H9 (cell line): ENCODE measurements at regions not wholly inside any gene's neighbourhood (a gene's known extent, or its start where the extent isn't known, plus 50 kb on each side); places are given as distances from the start of the nearest gene placed in this dataset.

Experiments
- DNase-seq: peaks from one replicate; pipeline ENCODE4 v3.0.0-alpha.2; 2017
- H2AFZ ChIP-seq: one replicate; pipeline ENCODE4 v1.6.1; 2013; ENCODE audit warnings: mild to moderate bottlenecking, low read length, control low read depth, moderate library complexity
- H2AK5ac ChIP-seq: 2 replicates; pipeline ENCODE4 v1.6.1; 2013; ENCODE audit warnings: low read length, control low read depth, mixed read lengths; ENCODE audit not compliant: insufficient read length
- H2BK120ac ChIP-seq: one replicate; pipeline ENCODE4 v1.6.1; 2013; ENCODE audit warnings: low read depth, mild to moderate bottlenecking, low read length, control low read depth, inconsistent platforms; ENCODE audit not compliant: poor library complexity, severe bottlenecking
- H2BK12ac ChIP-seq: 2 replicates; pipeline ENCODE4 v1.6.1; 2013; ENCODE audit warnings: low read length, control low read depth, mixed read lengths, low read depth; ENCODE audit not compliant: insufficient read length
- H2BK15ac ChIP-seq: 2 replicates; pipeline ENCODE4 v1.6.1; 2013; ENCODE audit warnings: low read depth, low read length, control low read depth
- H2BK20ac ChIP-seq: one replicate; pipeline ENCODE4 v1.6.1; 2013; ENCODE audit warnings: low read depth, mild to moderate bottlenecking, low read length, control low read depth, inconsistent platforms; ENCODE audit not compliant: poor library complexity, severe bottlenecking
- H2BK5ac ChIP-seq: 2 replicates; pipeline ENCODE4 v1.6.1; 2013; ENCODE audit warnings: low read length, control low read depth, mixed read lengths; ENCODE audit not compliant: insufficient read length
- H3K14ac ChIP-seq: 2 replicates; pipeline ENCODE4 v1.6.1; 2013; ENCODE audit warnings: low read length, control low read depth; ENCODE audit not compliant: insufficient read depth
- H3K18ac ChIP-seq: 2 replicates; pipeline ENCODE4 v1.6.1; 2013; ENCODE audit warnings: low read depth, mild to moderate bottlenecking, mixed read lengths, low read length, control low read depth; ENCODE audit not compliant: insufficient read length
- H3K23ac ChIP-seq: 2 replicates; pipeline ENCODE4 v1.6.1; 2013; ENCODE audit warnings: low read length, control low read depth, mixed read lengths, low read depth; ENCODE audit not compliant: insufficient read length
- H3K23me2 ChIP-seq: 2 replicates; pipeline ENCODE4 v1.6.1; 2013; ENCODE audit warnings: low read depth, mild to moderate bottlenecking, mixed read lengths, low read length, control low read depth; ENCODE audit not compliant: insufficient read length, poor library complexity, severe bottlenecking
- H3K27ac ChIP-seq: 2 replicates; pipeline ENCODE4 v1.5.1; 2013; ENCODE audit warnings: low read length, control low read depth, mixed read lengths, low read depth; ENCODE audit not compliant: insufficient read length
- H3K27me3 ChIP-seq: 2 replicates; pipeline ENCODE4 v1.6.1; 2013; ENCODE audit warnings: low read length, control low read depth, inconsistent platforms; ENCODE audit not compliant: insufficient read depth
- H3K4ac ChIP-seq: 2 replicates; pipeline ENCODE4 v1.6.1; 2013; ENCODE audit warnings: low read depth, mild to moderate bottlenecking, control low read depth, inconsistent platforms, low read length, moderate library complexity
- H3K4me1 ChIP-seq: 2 replicates; pipeline ENCODE4 v1.6.1; 2013; ENCODE audit warnings: low read length, control low read depth, inconsistent platforms; ENCODE audit not compliant: insufficient read depth
- H3K4me2 ChIP-seq: 2 replicates; pipeline ENCODE4 v1.6.1; 2013; ENCODE audit warnings: low read length, control low read depth, mixed read lengths; ENCODE audit not compliant: insufficient read length, insufficient read depth
- H3K56ac ChIP-seq: 2 replicates; pipeline ENCODE4 v1.6.1; 2013; ENCODE audit warnings: low read depth, mild to moderate bottlenecking, mixed read lengths, low read length, control low read depth; ENCODE audit not compliant: insufficient read length
- H3K79me1 ChIP-seq: 2 replicates; pipeline ENCODE4 v1.6.1; 2013; ENCODE audit warnings: low read depth, mild to moderate bottlenecking, moderate library complexity, low read length, control low read depth, inconsistent platforms; ENCODE audit not compliant: insufficient read depth, poor library complexity, severe bottlenecking
- H3K79me2 ChIP-seq: 2 replicates; pipeline ENCODE4 v1.6.1; 2013; ENCODE audit warnings: low read length, control low read depth, inconsistent platforms; ENCODE audit not compliant: insufficient read depth
- H3K9ac ChIP-seq: 2 replicates; pipeline ENCODE4 v1.6.1; 2013; ENCODE audit warnings: low read length, control low read depth, mixed read lengths; ENCODE audit not compliant: insufficient read length; ENCODE audit errors: extremely low read depth
- H3K9me3 ChIP-seq: one replicate; pipeline ENCODE4 v1.6.1; 2013; ENCODE audit warnings: low read depth, low read length, inconsistent platforms; ENCODE audit not compliant: control insufficient read depth
- H3T11ph ChIP-seq: one replicate; pipeline ENCODE4 v1.6.1; 2013; ENCODE audit warnings: mild to moderate bottlenecking, low read length, control low read depth, inconsistent platforms
- H4K20me1 ChIP-seq: one replicate; pipeline ENCODE4 v1.6.1; 2013; ENCODE audit not compliant: control insufficient read depth, insufficient read length, insufficient read depth
- H4K5ac ChIP-seq: 2 replicates; pipeline ENCODE4 v1.6.1; 2013; ENCODE audit warnings: low read depth, mild to moderate bottlenecking, mixed read lengths, low read length, control low read depth; ENCODE audit not compliant: insufficient read length
- H4K8ac ChIP-seq: replicated peaks from 2 replicates; pipeline ENCODE4 v1.6.1; 2013; ENCODE audit warnings: low read length, control low read depth, mixed read lengths, low read depth; ENCODE audit not compliant: insufficient read length
- H4K91ac ChIP-seq: 2 replicates; pipeline ENCODE4 v1.6.1; 2013; ENCODE audit warnings: low read depth, mild to moderate bottlenecking, moderate library complexity, mixed read lengths, low read length, control low read depth; ENCODE audit not compliant: insufficient read length
- H3K27ac Mint-ChIP-seq, 3 experiments: 2 replicates in 2 of 3; 3 replicates in 1 of 3; pipeline ENCODE4 v1.8.0; 2020 to 2021; ENCODE audit warnings: mixed read lengths in 3 of 3, mild to moderate bottlenecking in 1 of 3, moderate library complexity in 1 of 3
- H3K27me3 Mint-ChIP-seq: 2 replicates; pipeline ENCODE4 v1.8.0; 2021; ENCODE audit warnings: low read depth, mild to moderate bottlenecking, moderate library complexity, mixed read lengths
- H3K36me3 Mint-ChIP-seq, 3 experiments: 2 replicates in 2 of 3; 3 replicates in 1 of 3; pipeline ENCODE4 v1.8.0; 2020 to 2021; ENCODE audit warnings: low read depth in 3 of 3, mixed read lengths in 3 of 3; ENCODE audit not compliant: insufficient read depth in 1 of 3
- H3K4me1 Mint-ChIP-seq, 2 experiments: 2 replicates each; pipeline ENCODE4 v1.8.0; 2020; ENCODE audit warnings: mixed read lengths in 2 of 2
- H3K4me3 Mint-ChIP-seq, 2 experiments: 2 replicates in 1 of 2; 3 replicates in 1 of 2; pipeline ENCODE4 v1.8.0; 2020 to 2021; ENCODE audit warnings: mild to moderate bottlenecking in 2 of 2, mixed read lengths in 2 of 2, moderate library complexity in 1 of 2
- H3K9me3 Mint-ChIP-seq, 2 experiments: 2 replicates in 1 of 2; 3 replicates in 1 of 2; pipeline ENCODE4 v1.8.0; 2020; ENCODE audit warnings: mild to moderate bottlenecking in 2 of 2, mixed read lengths in 2 of 2, moderate library complexity in 1 of 2
- CTCF ChIP-seq: fragments of 200-600 bp; sonication (generic); conservative IDR thresholded peaks from 3 replicates; pipeline ENCODE4 v1.8.0; 2021; ENCODE audit warnings: antibody characterized with exemption, mild to moderate bottlenecking
- WGBS: extraction: QIAGEN DNeasy Blood & Tissue Kit; methylation state at CpG from one replicate; pipeline ENCODE4 v1.1.7; 2013; ENCODE audit warnings: missing lambda C conversion rate, low lambda C conversion rate, mixed read lengths; ENCODE audit not compliant: insufficient read length; ENCODE audit errors: extremely low coverage; 5-methylcytosine and 5-hydroxymethylcytosine counted together

GRCh38 chr5:155126573-155126972 lies 113.0 kb downstream of the KIF4B start:
- Histone ChIP-seq H2BK120ac (no peak overlapping the region), H2BK5ac (no peak overlapping the region), H2BK15ac (no peak overlapping the region), H3K4me1 (no peaks in the 10 kb centered on the region), H3T11ph (no peak overlapping the region), H3K9ac (no peak overlapping the region), H2BK20ac (no peak overlapping the region), H3K4me2 (no peak overlapping the region), H3K79me1 (no peaks in the 10 kb centered on the region), H4K5ac (no peak overlapping the region), H3K9me3 (no peaks in the 10 kb centered on the region), H3K23ac (no peak overlapping the region), H3K23me2 (no peaks in the 10 kb centered on the region), H4K91ac (no peak overlapping the region), H2BK12ac (no peak overlapping the region), H4K20me1 (no peaks in the 10 kb centered on the region), H3K18ac (no peak overlapping the region), H3K4ac (no peak overlapping the region), H2AFZ (no peak overlapping the region), H4K8ac (no peak overlapping the region), H2AK5ac (no peak overlapping the region), H3K14ac (no peak overlapping the region), H3K27ac (no peak overlapping the region), H3K56ac (no peak overlapping the region), H3K79me2 (no peaks in the 10 kb centered on the region), H3K27me3 (no peaks in the 10 kb centered on the region)
- TF ChIP-seq CTCF, result no peak
- Mint-ChIP-seq H3K9me3 (no peaks in the 10 kb centered on the region), H3K27ac (no peak overlapping the region), H3K4me3 (no peak overlapping the region), H3K36me3 (no peaks in the 10 kb centered on the region), H3K27me3 (no peaks in the 10 kb centered on the region), H3K4me1 (peaks cover 6 to 7% of the 10 kb centered on the region in 2 experiments)
- no CpG with 5 or more reads among the region's 3 CpGs for WGBS
- no peak for DNase-seq
